ENCODE measurements at regions not wholly inside any gene's neighbourhood (a gene's known extent, or its start where the extent isn't known, plus 50 kb on each side); places are given as distances from the start of the nearest gene placed in this dataset.

DNA sequence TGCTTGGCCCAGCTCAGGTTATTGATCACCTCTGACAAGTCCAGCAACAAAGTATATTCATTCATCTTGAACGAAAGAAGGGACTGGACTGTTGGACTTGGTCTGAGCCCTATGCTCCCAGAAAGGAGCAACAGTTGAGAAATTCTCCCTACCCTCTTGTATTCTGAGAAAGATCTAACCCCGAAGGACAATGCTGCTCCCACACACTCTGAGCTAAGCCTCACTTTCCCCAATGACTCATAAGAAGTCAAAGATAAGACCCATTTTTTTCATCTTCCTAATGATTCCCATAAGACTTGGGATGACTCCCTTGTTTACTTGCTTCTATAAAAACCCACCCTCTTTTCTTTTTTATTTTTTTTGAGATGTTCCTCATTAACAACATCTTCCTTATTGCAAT, 549.4 kb upstream of the MDFIC2 start:
- TF ChIP-seq MAX (IDR thresholded peaks at IDR 0.05) (no peak), CEBPB (IDR thresholded peaks at IDR 0.05) (no peak), CREB1 (IDR thresholded peaks at IDR 0.05; ENCODE audit: low read depth) (no peak), TAF1 (IDR thresholded peaks at IDR 0.05; ENCODE audit: low read depth) (no peak), ZBTB7A (IDR thresholded peaks at IDR 0.05; ENCODE audit: low read depth) (no peak), EP300 (IDR thresholded peaks at IDR 0.05; ENCODE audit: borderline replicate concordance) (no peak), USF1 (IDR thresholded peaks at IDR 0.05) (no peak), TEAD4 (IDR thresholded peaks at IDR 0.05) (no peak), FOXM1 (IDR thresholded peaks at IDR 0.05; ENCODE audit: borderline replicate concordance, low read depth) (no peak), NFIC (IDR thresholded peaks at IDR 0.05) (no peak), EGR1 (IDR thresholded peaks at IDR 0.05) (no peak), RAD21 (IDR thresholded peaks at IDR 0.05; ENCODE audit: low read depth) (no peak), REST (IDR thresholded peaks at IDR 0.05; ENCODE audit: low read depth) (no peak)

- TF ChIP-seq TCF12 (IDR thresholded peaks at IDR 0.05; ENCODE audit: low read depth) (no peak), YY1 (IDR thresholded peaks at IDR 0.05; ENCODE audit: low read depth) (no peak), RAD21 (IDR thresholded peaks at IDR 0.05; ENCODE audit: low read depth) (no peak), USF1 (IDR thresholded peaks at IDR 0.05) (no peak), MAX (IDR thresholded peaks at IDR 0.05) (no peak), CEBPB (IDR thresholded peaks at IDR 0.05) (no peak), EP300 (IDR thresholded peaks at IDR 0.05; ENCODE audit: borderline replicate concordance) (no peak), ZBTB7A (IDR thresholded peaks at IDR 0.05; ENCODE audit: low read depth) (no peak), CREB1 (IDR thresholded peaks at IDR 0.05; ENCODE audit: low read depth) (no peak), EGR1 (IDR thresholded peaks at IDR 0.05) (no peak), FOXM1 (IDR thresholded peaks at IDR 0.05; ENCODE audit: borderline replicate concordance, low read depth) (no peak), TAF1 (IDR thresholded peaks at IDR 0.05; ENCODE audit: low read depth) (no peak), NFIC (IDR thresholded peaks at IDR 0.05) (no peak), REST (IDR thresholded peaks at IDR 0.05; ENCODE audit: low read depth) (no peak), TEAD4 (IDR thresholded peaks at IDR 0.05) (no peak)
Measured at GRCh38 chr3:70861234-70861633, 548.8 kb upstream of the MDFIC2 start.

DNA sequence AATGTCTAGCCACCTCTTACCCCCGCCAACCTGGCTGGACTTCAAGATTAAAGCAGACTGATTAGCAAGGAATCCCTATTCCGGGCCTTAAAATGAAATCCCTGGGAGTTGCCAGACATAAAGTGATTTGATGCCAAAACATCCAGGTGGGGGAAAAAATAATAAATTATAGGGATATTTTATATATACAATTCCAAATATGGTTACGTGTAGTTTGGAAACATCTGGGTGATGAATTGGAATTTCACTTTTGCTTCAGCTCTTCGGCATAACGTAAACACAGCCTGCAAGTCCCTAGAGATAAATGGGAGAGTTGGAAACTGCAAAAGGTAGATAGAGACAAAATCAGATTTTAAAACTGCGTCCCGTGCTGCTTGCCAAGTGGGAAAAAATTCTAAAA, 545.5 kb upstream of the MDFIC2 start:
- TF ChIP-seq CREB1 (IDR thresholded peaks at IDR 0.05; ENCODE audit: low read depth) (no peak), EP300 (IDR thresholded peaks at IDR 0.05; ENCODE audit: borderline replicate concordance) (no peak)

- no peak for TF ChIP-seq TCF12 (IDR thresholded peaks at IDR 0.05; ENCODE audit: low read depth)
Measured at GRCh38 chr3:70856414-70857162, 544.1 kb upstream of the MDFIC2 start.

GRCh38 chr3:70855149-70855548, 542.7 kb upstream of the MDFIC2 start:
- TF ChIP-seq EP300 (IDR thresholded peaks at IDR 0.05; ENCODE audit: borderline replicate concordance) (no peak), CREB1 (IDR thresholded peaks at IDR 0.05; ENCODE audit: low read depth) (no peak), MAX (IDR thresholded peaks at IDR 0.05) (no peak), TAF1 (IDR thresholded peaks at IDR 0.05; ENCODE audit: low read depth) (no peak), TCF12 (IDR thresholded peaks at IDR 0.05; ENCODE audit: low read depth) (no peak), USF1 (IDR thresholded peaks at IDR 0.05) (no peak), EGR1 (IDR thresholded peaks at IDR 0.05) (no peak), RAD21 (IDR thresholded peaks at IDR 0.05; ENCODE audit: low read depth) (no peak), REST (IDR thresholded peaks at IDR 0.05; ENCODE audit: low read depth) (no peak), ZBTB7A (IDR thresholded peaks at IDR 0.05; ENCODE audit: low read depth) (no peak), FOXM1 (IDR thresholded peaks at IDR 0.05; ENCODE audit: borderline replicate concordance, low read depth) (no peak), NFIC (IDR thresholded peaks at IDR 0.05) (no peak), CEBPB (IDR thresholded peaks at IDR 0.05) (no peak), TEAD4 (IDR thresholded peaks at IDR 0.05) (no peak), YY1 (IDR thresholded peaks at IDR 0.05; ENCODE audit: low read depth) (no peak)
